NCI-H446 (cell line): ENCODE measurements at regions not wholly inside any gene's neighbourhood (a gene's known extent, or its start where the extent isn't known, plus 50 kb on each side); places are given as distances from the start of the nearest gene placed in this dataset.
A peak's percentile ranks its signal among the peaks of the same experiment; 100 is the strongest.
"Not testable (repeated sequence)": the region's sequence is repeated elsewhere in the genome, so short reads cannot be mapped to it uniquely, and the experiment has no call there.

ENCODE experiments used
- DNase-seq, 2 experiments: peaks; one replicate each; lab custom pipeline; 2025; lab: John Stamatoyannopoulos, UW

- no peak for DNase-seq
Observed at GRCh38 chr5:67985686-67986387, 229.7 kb upstream of the PIK3R1 start.

GRCh38 chr5:67984546-67984945, 231.0 kb upstream of the PIK3R1 start:
- DNase-seq = no peak

GRCh38 chr5:67983251-67984110, 232.1 kb upstream of the PIK3R1 start:
- no peak for DNase-seq

GRCh38 chr5:67982160-67982559, 233.4 kb upstream of the PIK3R1 start:
- not testable (repeated sequence) for DNase-seq

GRCh38 chr5:67978171-67978570, 237.4 kb upstream of the PIK3R1 start:
- DNase-seq = no peak

- DNase-seq = no peak
Observed at GRCh38 chr5:67976891-67977601, 238.5 kb upstream of the PIK3R1 start.

- DNase-seq = no peak
Observed at GRCh38 chr5:67976181-67976580, 239.4 kb upstream of the PIK3R1 start.

GRCh38 chr5:67974471-67974870, 241.1 kb upstream of the PIK3R1 start:
- DNase-seq = no peak

GRCh38 chr5:67974054-67974453, 241.5 kb upstream of the PIK3R1 start:
- no peak for DNase-seq

- DNase-seq = peak in 1 of 2 experiments; percentile 12
Observed at GRCh38 chr5:67971971-67972821, 243.4 kb upstream of the PIK3R1 start.

- DNase-seq = peak in 1 of 2 experiments; percentile 22
Observed at GRCh38 chr5:67971223-67971830, 244.2 kb upstream of the PIK3R1 start.

- no peak for DNase-seq
Observed at GRCh38 chr5:67969631-67970030, 245.9 kb upstream of the PIK3R1 start.

GRCh38 chr5:67969176-67969575, 246.4 kb upstream of the PIK3R1 start:
- DNase-seq = no peak

GRCh38 chr5:67966712-67967111, 248.8 kb upstream of the PIK3R1 start:
- no peak for DNase-seq

- DNase-seq = no peak
Observed at GRCh38 chr5:67964619-67965018, 250.9 kb upstream of the PIK3R1 start.

GRCh38 chr5:67963789-67964519, 251.6 kb upstream of the PIK3R1 start:
- no peak for DNase-seq

- no peak for DNase-seq
Observed at GRCh38 chr5:67960939-67961338, 254.6 kb upstream of the PIK3R1 start.

- no peak for DNase-seq
Observed at GRCh38 chr5:67957374-67957773, 258.2 kb upstream of the PIK3R1 start.

- no peak for DNase-seq
Observed at GRCh38 chr5:67954351-67954750, 261.2 kb upstream of the PIK3R1 start.

GRCh38 chr5:67942421-67942820, 273.1 kb upstream of the PIK3R1 start:
- DNase-seq = no peak
